AG04449 (cell line): ENCODE measurements at regions not wholly inside any gene's neighbourhood (a gene's known extent, or its start where the extent isn't known, plus 50 kb on each side); places are given as distances from the start of the nearest gene placed in this dataset.

Experiments used
- CTCF ChIA-PET: fragments of 350-600 bp; formaldehyde crosslinking; extraction: SDS; loops from one replicate; lab custom pipeline; 2021; ENCODE audit warnings: antibody characterized with exemption; lab: Yijun Ruan, JAX
- POLR2A ChIA-PET: fragments of 400-600, 350-600 bp; formaldehyde crosslinking; extraction: SDS; loops from one replicate; lab custom pipeline; 2020; ENCODE audit warnings: antibody characterized with exemption, inconsistent platforms; lab: Yijun Ruan, JAX
- DNase-seq: peaks from one replicate; pipeline ENCODE4 v3.0.0-alpha.2; 2010; ENCODE audit warnings: low read depth, low spot score
- H3K4me3 ChIP-seq: 2 replicates; pipeline ENCODE4 v1.5.1; 2011; ENCODE audit warnings: low read depth, mild to moderate bottlenecking, control low read depth, low read length
- CTCF ChIP-seq: IDR thresholded peaks from one replicate; pipeline ENCODE4 v1.5.1; 2011; ENCODE audit warnings: mild to moderate bottlenecking, moderate library complexity, low read length, control low read depth, inconsistent platforms; ENCODE audit not compliant: insufficient read depth; ENCODE audit errors: missing control alignments

- DNase-seq, result no peak
- CTCF ChIA-PET, result no interaction called here
- POLR2A ChIA-PET, result no interaction called here
- no peak for TF ChIP-seq CTCF
- no peak overlapping the region for H3K4me3 ChIP-seq
Observed at GRCh38 chr11:90558328-90558865, 335.5 kb upstream of the CHORDC1 start.

GRCh38 chr11:90556606-90557005, 333.8 kb upstream of the CHORDC1 start:
- no peak for DNase-seq
- ChIA-PET POLR2A (no interaction called here), CTCF (no interaction called here)
- no peak overlapping the region for H3K4me3 ChIP-seq
- no peak for TF ChIP-seq CTCF

GRCh38 chr11:90556026-90556425, 333.2 kb upstream of the CHORDC1 start:
- POLR2A ChIA-PET, result no interaction called here
- no peak for TF ChIP-seq CTCF
- no peak for DNase-seq
- CTCF ChIA-PET, result no interaction called here
- no peak overlapping the region for H3K4me3 ChIP-seq

- no peak for TF ChIP-seq CTCF
- no peak overlapping the region for H3K4me3 ChIP-seq
- POLR2A ChIA-PET, result no interaction called here
- DNase-seq, result no peak
- CTCF ChIA-PET, result no interaction called here
Observed at GRCh38 chr11:90555477-90555876, 332.6 kb upstream of the CHORDC1 start.

- DNase-seq, result no peak
- H3K4me3 ChIP-seq, result no peak overlapping the region
- ChIA-PET POLR2A (no interaction called here), CTCF (no interaction called here)
- no peak for TF ChIP-seq CTCF
Observed at GRCh38 chr11:90542092-90542491, 319.2 kb upstream of the CHORDC1 start.

GRCh38 chr11:90536301-90536700, 313.5 kb upstream of the CHORDC1 start:
- ChIA-PET CTCF (no interaction called here), POLR2A (no interaction called here)
- no peak for DNase-seq
- no peak for TF ChIP-seq CTCF
- no peak overlapping the region for H3K4me3 ChIP-seq
